ENCODE measurements at regions not wholly inside any gene's neighbourhood (a gene's known extent, or its start where the extent isn't known, plus 50 kb on each side); places are given as distances from the start of the nearest gene placed in this dataset.

GRCh38 chr2:120930236-120930635, 194.6 kb downstream of the GLI2 start:
- no peak for TF ChIP-seq CTCF (IDR thresholded peaks at IDR 0.05; ENCODE audit: poor library complexity)
- no peak for TF ChIP-seq EZH2 (IDR thresholded peaks at IDR 0.05; ENCODE audit: borderline replicate concordance)
